ENCODE measurements at regions not wholly inside any gene's neighbourhood (a gene's known extent, or its start where the extent isn't known, plus 50 kb on each side); places are given as distances from the start of the nearest gene placed in this dataset.
"Not testable (repeated sequence)": the region's sequence is repeated elsewhere in the genome, so short reads cannot be mapped to it uniquely, and the experiment has no call there.

GRCh38 chr6:153525998-153526397, 394.9 kb upstream of the RGS17 start:
- no peak for DNase-seq

GRCh38 chr6:153523390-153523789, 392.3 kb upstream of the RGS17 start:
- no peak for DNase-seq

GRCh38 chr6:153511896-153512496, 380.9 kb upstream of the RGS17 start:
- DNase-seq = peak; percentile 25

GRCh38 chr6:153503810-153504209, 372.7 kb upstream of the RGS17 start:
- DNase-seq = peak; percentile 0

- DNase-seq = no peak
Observed at GRCh38 chr6:153493501-153493900, 362.4 kb upstream of the RGS17 start.

- no peak for DNase-seq
Observed at GRCh38 chr6:153489479-153489878, 358.4 kb upstream of the RGS17 start.

GRCh38 chr6:153488267-153488666, 357.2 kb upstream of the RGS17 start:
- DNase-seq = no peak

- DNase-seq = no peak
Observed at GRCh38 chr6:153485072-153485471, 354.0 kb upstream of the RGS17 start.

GRCh38 chr6:153484056-153484455, 353.0 kb upstream of the RGS17 start:
- no peak for DNase-seq

GRCh38 chr6:153476243-153476642, 345.2 kb upstream of the RGS17 start:
- DNase-seq = no peak

GRCh38 chr6:153465050-153465449, 334.0 kb upstream of the RGS17 start:
- DNase-seq = no peak

GRCh38 chr6:153449279-153449678, 318.2 kb upstream of the RGS17 start:
- no peak for DNase-seq

- DNase-seq = not testable (repeated sequence)
Observed at GRCh38 chr6:153442749-153443148, 311.7 kb upstream of the RGS17 start.

- no peak for DNase-seq
Observed at GRCh38 chr6:153442096-153442495, 311.0 kb upstream of the RGS17 start.

- no peak for DNase-seq
Observed at GRCh38 chr6:153437193-153437592, 306.1 kb upstream of the RGS17 start.

- no peak for DNase-seq
Observed at GRCh38 chr6:153436351-153436750, 305.3 kb upstream of the RGS17 start.

GRCh38 chr6:153435787-153436186, 304.7 kb upstream of the RGS17 start:
- DNase-seq = no peak

- no peak for DNase-seq
Observed at GRCh38 chr6:153425536-153425935, 294.5 kb upstream of the RGS17 start.

GRCh38 chr6:153424719-153425400, 293.8 kb upstream of the RGS17 start:
- peak; percentile 25 for DNase-seq

GRCh38 chr6:153412519-153412918, 281.4 kb upstream of the RGS17 start:
- DNase-seq = no peak

GRCh38 chr6:153411070-153411648, 280.1 kb upstream of the RGS17 start:
- DNase-seq = no peak

- DNase-seq = no peak
Observed at GRCh38 chr6:153405931-153406330, 274.8 kb upstream of the RGS17 start.

GRCh38 chr6:153401751-153402150, 270.7 kb upstream of the RGS17 start:
- DNase-seq = no peak

GRCh38 chr6:153392156-153392555, 261.1 kb upstream of the RGS17 start:
- DNase-seq = no peak

GRCh38 chr6:153373869-153374268, 242.8 kb upstream of the RGS17 start:
- no peak for DNase-seq

Measured in fibroblast of skin of right biceps (primary cell).